Lower leg skin (tissue), 4 donors: ENCODE measurements at regions not wholly inside any gene's neighbourhood (a gene's known extent, or its start where the extent isn't known, plus 50 kb on each side); places are given as distances from the start of the nearest gene placed in this dataset.

Experiments
- DNase-seq, 2 donors: peaks; one replicate each; pipeline ENCODE4 v3.0.0-alpha.2; 2019; ENCODE audit warnings: low spot score in 2 of 2
- H3K4me3 ChIP-seq: fragments of 200-600 bp; sonication (generic); 2 replicates; pipeline ENCODE4 v1.5.1; 2017; ENCODE audit warnings: mild to moderate bottlenecking, low read depth; ENCODE audit not compliant: poor library complexity, severe bottlenecking
- CTCF ChIP-seq, 3 donors: fragments of 450-650 bp; IDR thresholded peaks; one replicate each; pipeline ENCODE4 v1.5.1; 2016; ENCODE audit warnings: antibody characterized with exemption in 3 of 3, mild to moderate bottlenecking in 3 of 3, moderate library complexity in 2 of 3
- POLR2A ChIP-seq, 2 donors: fragments of 450-650 bp; IDR thresholded peaks; one replicate each; pipeline ENCODE4 v1.6.1; 2016 to 2017; ENCODE audit warnings: antibody characterized with exemption in 2 of 2, mild to moderate bottlenecking in 1 of 2, moderate library complexity in 1 of 2
- WGBS, 2 donors: methylation state at CpG; one replicate each; pipeline ENCODE4 v1.1.5; 2018; 5-methylcytosine and 5-hydroxymethylcytosine counted together
- intact Hi-C: fragments of 100-400 bp; cut with DNase I; formaldehyde crosslinking; loops from one replicate; pipeline ENCODE4 v1.15.0; 2023; ENCODE audit warnings: low total_unique reads

DNA sequence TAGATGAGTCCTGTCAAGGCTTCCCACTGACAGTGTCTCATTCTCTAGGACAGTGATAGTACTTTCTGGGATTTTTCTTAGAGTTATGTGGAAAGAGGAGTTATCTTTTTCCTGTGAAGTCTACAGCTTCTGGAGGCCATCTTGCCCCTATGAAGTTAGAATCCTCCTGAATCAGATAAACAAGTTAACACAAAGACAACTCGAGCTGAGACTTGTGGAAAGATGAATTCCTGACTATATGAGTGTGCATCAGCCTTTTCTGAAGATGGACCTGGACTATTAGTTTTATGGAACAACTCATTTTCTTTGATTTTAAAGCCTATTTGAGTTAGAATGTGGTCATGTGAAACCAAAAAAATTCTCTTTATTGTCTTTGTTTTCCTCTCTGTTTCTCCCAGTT is 290.9 kb downstream of the LRRIQ3 start:
- no peak for DNase-seq
- TF ChIP-seq CTCF (IDR thresholded peaks at IDR 0.05) (no peak), POLR2A (IDR thresholded peaks at IDR 0.05) (no peak)
- intact Hi-C loops, result no loop called here
- no peak overlapping the region for H3K4me3 ChIP-seq
- 38 to 48% methylated on average over 1 of the region's 1 CpG for whole genome bisulfite sequencing, 2 donors

GRCh38 chr1:73903092-73903491 is 294.9 kb downstream of the LRRIQ3 start:
- WGBS, 2 donors, result 72 to 88% methylated on average over 3 of the region's 3 CpGs
- intact Hi-C loops, result no loop called here
- no peak for TF ChIP-seq POLR2A (IDR thresholded peaks at IDR 0.05)
- TF ChIP-seq CTCF (IDR thresholded peaks at IDR 0.05), result no peak

GRCh38 chr1:73901738-73902137 is 296.2 kb downstream of the LRRIQ3 start:
- WGBS, 2 donors, result 64 to 70% methylated on average over 5 of the region's 5 CpGs
- TF ChIP-seq CTCF (IDR thresholded peaks at IDR 0.05) (no peak), POLR2A (IDR thresholded peaks at IDR 0.05) (no peak)
- DNase-seq, result no peak
- intact Hi-C loops, result no loop called here
- no peak overlapping the region for H3K4me3 ChIP-seq

More at GRCh38 chr1:73903092-73903491, 294.9 kb downstream of the LRRIQ3 start:
- H3K4me3 ChIP-seq, result no peak overlapping the region
- DNase-seq, result no peak

GRCh38 chr1:73899311-73899710 is 298.7 kb downstream of the LRRIQ3 start:
- 27 to 34% methylated on average over 3 of the region's 3 CpGs for WGBS, 2 donors
- no peak for TF ChIP-seq CTCF (IDR thresholded peaks at IDR 0.05)
- TF ChIP-seq POLR2A (IDR thresholded peaks at IDR 0.05), result no peak

GRCh38 chr1:73898540-73898939 is 299.4 kb downstream of the LRRIQ3 start:
- H3K4me3 ChIP-seq, result no peak overlapping the region
- 91 to 94% methylated on average over 3 of the region's 3 CpGs for WGBS, 2 donors
- DNase-seq, result no peak
- TF ChIP-seq CTCF (IDR thresholded peaks at IDR 0.05) (no peak), POLR2A (IDR thresholded peaks at IDR 0.05) (no peak)
- intact Hi-C loops, result no loop called here

More at GRCh38 chr1:73899311-73899710, 298.7 kb downstream of the LRRIQ3 start:
- intact Hi-C loops, result no loop called here
- no peak for DNase-seq
- no peak overlapping the region for H3K4me3 ChIP-seq

DNA sequence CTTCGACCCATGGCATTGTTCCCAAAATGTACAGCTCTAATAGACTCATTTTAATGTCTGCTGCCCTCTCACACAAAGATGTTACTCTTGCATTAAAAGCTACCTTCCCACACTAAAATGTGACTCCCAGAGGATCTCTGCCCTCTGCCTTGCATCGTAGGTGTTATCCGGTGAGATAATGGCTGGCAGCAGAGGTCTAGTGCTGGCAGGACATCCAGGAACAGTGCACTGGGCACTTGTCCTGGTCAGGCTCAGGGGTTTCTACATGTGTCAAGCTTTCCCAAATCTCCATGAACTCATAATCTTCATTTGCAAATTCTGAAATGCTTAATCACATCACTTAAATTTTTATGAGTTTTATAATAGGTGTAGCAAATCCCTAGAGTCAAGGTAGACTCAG is 310.6 kb downstream of the LRRIQ3 start:
- DNase-seq, result no peak
- intact Hi-C loops, result no loop called here
- WGBS, 2 donors, result 75 to 77% methylated on average over 3 of the region's 3 CpGs
- no peak overlapping the region for H3K4me3 ChIP-seq
- TF ChIP-seq CTCF (IDR thresholded peaks at IDR 0.05) (no peak), POLR2A (IDR thresholded peaks at IDR 0.05) (no peak)
